Common myeloid progenitor, CD34-positive (primary cell): ENCODE measurements at regions not wholly inside any gene's neighbourhood (a gene's known extent, or its start where the extent isn't known, plus 50 kb on each side); places are given as distances from the start of the nearest gene placed in this dataset.

Experiments used
- CTCF ChIA-PET: fragments of 350-600 bp; sonication (Branson Sonifier 250); formaldehyde crosslinking; loops from one replicate; lab custom pipeline; 2021; ENCODE audit warnings: antibody characterized with exemption; lab: Charles Lee
- POLR2A ChIA-PET: fragments of 350-600 bp; sonication (Branson Sonifier 250); formaldehyde crosslinking; loops from one replicate; lab custom pipeline; 2021; ENCODE audit warnings: antibody characterized with exemption; lab: Charles Lee
- DNase-seq, 3 donors: peaks; one replicate each; pipeline versions ENCODE4 v3.0.0 to v3.0.0-alpha.2; 2013
- H3K27ac ChIP-seq, 2 experiments: 1 replicate in 1 of 2; 2 replicates in 1 of 2; pipeline ENCODE4 v1.7.0; 2013; ENCODE audit warnings: inconsistent platforms in 2 of 2, low read length in 2 of 2, mild to moderate bottlenecking in 2 of 2, low read depth in 1 of 2, moderate library complexity in 1 of 2; ENCODE audit not compliant: severe bottlenecking in 2 of 2, insufficient read depth in 1 of 2, poor library complexity in 1 of 2
- H3K27me3 ChIP-seq, 5 experiments: replicated peaks in 2 of 5; 1 replicate in 3 of 5; 2 replicates in 2 of 5; pipeline versions ENCODE4 v1.6.1 to v1.7.0; 2013; ENCODE audit warnings: low read length in 4 of 5, mild to moderate bottlenecking in 2 of 5, moderate library complexity in 2 of 5, inconsistent platforms in 1 of 5; ENCODE audit not compliant: insufficient read depth in 5 of 5, control insufficient read depth in 4 of 5
- H3K36me3 ChIP-seq, 4 experiments: 1 replicate in 2 of 4; 2 replicates in 2 of 4; pipeline versions ENCODE4 v1.6.1 to v1.7.0; 2013; ENCODE audit warnings: low read length in 3 of 4, control low read depth in 1 of 4, mild to moderate bottlenecking in 1 of 4; ENCODE audit not compliant: control insufficient read depth in 4 of 4, insufficient read depth in 4 of 4
- H3K4me1 ChIP-seq, 4 experiments: 1 replicate in 3 of 4; 2 replicates in 1 of 4; pipeline versions ENCODE4 v1.6.1 to v1.7.1; 2013; ENCODE audit warnings: low read length in 3 of 4, mild to moderate bottlenecking in 3 of 4, control low read depth in 1 of 4, inconsistent platforms in 1 of 4, moderate library complexity in 1 of 4; ENCODE audit not compliant: control insufficient read depth in 4 of 4, insufficient read depth in 4 of 4; ENCODE audit errors: control extremely low read depth in 1 of 4
- H3K4me3 ChIP-seq, 7 experiments: 1 replicate in 4 of 7; 2 replicates in 3 of 7; pipeline versions ENCODE4 v1.5.1 to v1.7.0; 2013; ENCODE audit warnings: mild to moderate bottlenecking in 7 of 7, low read length in 6 of 7, moderate library complexity in 6 of 7, inconsistent platforms in 2 of 7, low read depth in 2 of 7, control low read depth in 1 of 7; ENCODE audit not compliant: insufficient read depth in 4 of 7, control insufficient read depth in 1 of 7; ENCODE audit errors: extremely low read depth in 1 of 7
- H3K9me3 ChIP-seq, 5 experiments: 1 replicate in 4 of 5; 2 replicates in 1 of 5; pipeline versions ENCODE4 v1.6.1 to v1.7.1; 2013; ENCODE audit warnings: low read length in 4 of 5, mild to moderate bottlenecking in 2 of 5, inconsistent platforms in 1 of 5, low read depth in 1 of 5, moderate library complexity in 1 of 5; ENCODE audit not compliant: control insufficient read depth in 4 of 5, insufficient read depth in 2 of 5; ENCODE audit errors: control extremely low read depth in 1 of 5
- WGBS: methylation state at CpG from one replicate; pipeline ENCODE4 v1.1.5; 2013; ENCODE audit not compliant: insufficient coverage; 5-methylcytosine and 5-hydroxymethylcytosine counted together

DNA sequence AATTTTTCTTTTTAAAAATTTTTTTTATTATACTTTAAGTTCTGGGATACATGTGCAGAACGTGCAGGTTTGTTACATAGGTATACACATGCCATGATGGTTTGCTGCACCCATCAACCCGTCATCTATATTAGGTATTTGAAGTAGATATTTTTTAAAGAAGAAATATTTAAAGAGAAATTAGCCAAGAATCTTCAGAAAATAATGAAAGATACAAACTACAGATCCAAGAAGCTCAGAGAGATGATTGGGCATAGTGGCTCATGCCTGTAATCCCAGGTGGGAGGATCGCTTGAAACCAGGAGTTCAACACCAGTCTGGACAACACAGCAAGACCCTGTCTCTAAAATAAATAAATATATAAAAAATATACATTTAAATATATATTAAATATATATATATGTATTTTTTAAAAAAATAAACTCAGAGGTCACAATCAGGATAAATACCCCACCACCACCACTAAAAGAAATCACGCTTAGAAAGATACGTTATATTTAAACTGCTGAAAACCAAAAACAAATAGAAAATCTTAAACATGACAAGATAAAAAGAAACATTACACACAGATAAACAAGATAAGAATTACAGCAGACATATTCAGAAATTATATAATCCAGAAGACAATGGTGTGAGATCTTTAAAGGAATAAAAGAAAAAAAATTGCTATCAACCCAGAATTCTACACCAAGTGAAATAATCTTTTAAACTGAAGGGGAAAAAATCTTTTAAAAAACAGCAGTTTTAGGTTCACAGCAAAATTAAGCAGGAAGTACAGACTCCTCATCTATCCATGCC, 57.5 kb downstream of the CSF2 start:
- no peak overlapping the region for H3K4me3 ChIP-seq
- no peaks in the 10 kb centered on the region for H3K27me3 ChIP-seq
- peaks cover 0 to 35% (median 11%) of the 10 kb centered on the region in 5 experiments for H3K9me3 ChIP-seq
- no CpG with 5 or more reads among the region's 5 CpGs for WGBS
- no peaks in the 10 kb centered on the region for H3K36me3 ChIP-seq
- H3K4me1 ChIP-seq: no peaks in the 10 kb centered on the region
- POLR2A ChIA-PET: no interaction called here
- CTCF ChIA-PET: interaction anchor here (1.0 to 2.6 kb wide), 3 partner anchors 37 to 67 kb away, joined by 3 to 12 read pairs (median 4); no protein-coding TSS in a partner anchor
- H3K27ac ChIP-seq: no peak overlapping the region
- DNase-seq: no peak

DNA sequence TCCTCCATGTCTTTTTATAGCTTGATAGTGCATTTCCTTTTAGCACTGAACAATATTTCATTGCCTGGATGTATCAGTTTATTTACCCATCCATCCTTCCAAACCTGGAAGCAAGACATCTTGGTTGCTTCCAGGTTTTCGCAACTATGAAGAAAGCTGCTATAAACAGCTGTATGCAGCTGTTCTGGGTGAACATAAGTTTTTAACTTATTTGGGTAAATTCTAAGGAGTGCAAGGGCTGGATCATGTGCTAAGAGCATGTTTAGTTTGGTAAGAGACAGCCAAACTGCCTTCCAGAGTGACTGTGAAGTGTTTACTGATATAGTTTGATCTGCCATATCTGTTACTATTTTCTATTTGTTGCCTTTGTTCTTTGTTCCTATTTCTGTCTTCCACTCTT, 58.5 kb downstream of the CSF2 start:
- no peaks in the 10 kb centered on the region for H3K27me3 ChIP-seq
- H3K27ac ChIP-seq: no peak overlapping the region
- ChIA-PET POLR2A (no interaction called here), CTCF (interaction anchor here (1.0 to 1.6 kb wide), 2 partner anchors 38 to 65 kb away, joined by 3 to 4 read pairs; no protein-coding TSS in a partner anchor)
- H3K36me3 ChIP-seq: no peaks in the 10 kb centered on the region
- no peaks in the 10 kb centered on the region for H3K4me1 ChIP-seq
- no CpG with 5 or more reads among the region's 1 CpG for WGBS
- no peak overlapping the region for H3K4me3 ChIP-seq
- no peak for DNase-seq
- peaks cover 0 to 32% (median 11%) of the 10 kb centered on the region in 5 experiments for H3K9me3 ChIP-seq

DNA sequence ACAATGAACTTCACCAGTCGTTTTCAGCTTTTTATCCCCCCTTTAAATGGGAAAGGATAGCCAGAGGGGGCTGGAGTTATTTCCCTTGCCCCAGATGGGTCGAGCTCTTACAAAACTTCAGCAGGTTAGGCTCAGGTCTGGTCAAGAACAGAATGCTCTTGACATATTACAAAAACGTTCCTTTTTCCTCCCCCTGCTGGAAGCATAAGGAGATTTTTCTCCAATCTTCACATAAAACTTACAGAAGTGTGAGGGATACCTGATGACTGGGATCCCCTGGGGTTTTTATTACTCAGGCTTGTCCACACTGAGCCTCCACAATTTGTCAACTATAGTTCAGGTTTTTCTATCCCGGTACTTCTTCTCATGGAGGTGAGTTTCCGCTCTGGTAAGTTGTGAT, 60.8 kb downstream of the CSF2 start:
- H3K27ac ChIP-seq: no peak overlapping the region
- 60% methylated on average over 1 of the region's 5 CpGs for WGBS
- no peaks in the 10 kb centered on the region for H3K27me3 ChIP-seq
- no peaks in the 10 kb centered on the region for H3K36me3 ChIP-seq
- CTCF ChIA-PET: interaction anchor here (0.8 to 5.1 kb wide), 20 partner anchors 17 to 545 kb away, joined by 3 to 49 read pairs (median 5); partner anchors contain the start of genes CSF2 and IL3
- H3K9me3 ChIP-seq: peaks cover 2 to 17% (median 3%) of the 10 kb centered on the region in 5 experiments
- POLR2A ChIA-PET: no interaction called here
- DNase-seq: peak; percentile 39 to 51 (median 46)
- no peak overlapping the region for H3K4me3 ChIP-seq
- H3K4me1 ChIP-seq: no peaks in the 10 kb centered on the region

DNA sequence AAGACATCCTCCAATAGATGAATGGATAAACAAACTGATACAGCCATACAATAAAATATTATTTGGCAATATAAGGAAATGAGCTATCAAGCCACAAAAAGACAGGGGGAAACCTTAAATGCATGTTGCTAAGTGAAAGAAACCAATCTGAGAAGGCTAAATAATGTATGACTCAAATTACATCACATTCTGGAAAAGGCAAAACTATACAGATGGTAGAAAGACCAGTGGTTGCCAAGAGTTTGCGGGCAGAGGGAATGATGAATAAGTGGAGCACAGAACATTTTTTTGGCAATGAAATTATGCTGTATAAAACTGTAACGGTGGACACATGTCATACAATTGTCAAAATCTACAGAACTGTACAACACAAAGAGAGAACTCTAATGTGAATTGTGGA, 63.3 kb downstream of the CSF2 start:
- WGBS: no CpG with 5 or more reads among the region's 2 CpGs
- CTCF ChIA-PET: interaction anchor here (0.7 to 5.1 kb wide), 8 partner anchors 15 to 83 kb away, joined by 3 to 49 read pairs (median 3); no protein-coding TSS in a partner anchor

DNA sequence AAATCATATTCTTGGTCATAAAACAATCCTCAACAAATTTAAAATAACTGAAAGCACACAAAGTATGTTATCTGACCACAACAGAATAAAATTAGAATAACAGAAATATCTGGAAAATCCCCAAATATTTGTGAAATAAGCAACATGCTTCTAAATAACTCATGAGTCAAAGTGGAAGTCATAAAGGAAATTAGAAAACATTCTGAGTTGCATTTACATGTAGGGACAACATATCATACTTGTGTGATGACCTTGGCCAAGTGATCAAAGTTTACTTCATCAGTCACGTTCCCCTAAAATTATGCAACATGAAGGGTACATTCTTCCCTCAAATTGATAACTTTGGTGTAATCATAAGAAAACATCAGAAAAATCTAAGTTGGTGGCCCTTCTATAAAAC, 64.7 kb downstream of the CSF2 start:
- peaks cover 0 to 5% (median 2%) of the 10 kb centered on the region in 5 experiments for H3K9me3 ChIP-seq
- H3K4me3 ChIP-seq: no peak overlapping the region
- no peak for DNase-seq
- no CpG with 5 or more reads among the region's 1 CpG for WGBS
- H3K27me3 ChIP-seq: no peaks in the 10 kb centered on the region
- ChIA-PET POLR2A (no interaction called here), CTCF (interaction anchor here (5.1 kb wide), 1 partner anchor 73 kb away, joined by 49 read pairs; no protein-coding TSS in a partner anchor)
- H3K36me3 ChIP-seq: no peaks in the 10 kb centered on the region
- H3K27ac ChIP-seq: no peak overlapping the region
- H3K4me1 ChIP-seq: no peaks in the 10 kb centered on the region

More for the DNA sequence above, 63.3 kb downstream of the CSF2 start:
- no peak overlapping the region for H3K4me3 ChIP-seq
- POLR2A ChIA-PET: no interaction called here
- no peaks in the 10 kb centered on the region for H3K27me3 ChIP-seq
- DNase-seq: no peak
- H3K36me3 ChIP-seq: no peaks in the 10 kb centered on the region
- H3K9me3 ChIP-seq: peaks cover 0 to 5% (median 0%) of the 10 kb centered on the region in 5 experiments
- H3K4me1 ChIP-seq: no peaks in the 10 kb centered on the region
- H3K27ac ChIP-seq: no peak overlapping the region
